T1000 (cell line): ENCODE measurements at regions not wholly inside any gene's neighbourhood (a gene's known extent, or its start where the extent isn't known, plus 50 kb on each side); places are given as distances from the start of the nearest gene placed in this dataset.
"Not testable (repeated sequence)": the region's sequence is repeated elsewhere in the genome, so short reads cannot be mapped to it uniquely, and the experiment has no call there.

Experiments used
- DNase-seq: peaks from one replicate; lab custom pipeline; 2025; ENCODE audit warnings: mixed read lengths; lab: John Stamatoyannopoulos, UW

GRCh38 chr18:47728921-47729320 is 201.5 kb downstream of the SMAD2 start:
- no peak for DNase-seq

GRCh38 chr18:47727409-47727808 is 203.1 kb downstream of the SMAD2 start:
- no peak for DNase-seq

DNA sequence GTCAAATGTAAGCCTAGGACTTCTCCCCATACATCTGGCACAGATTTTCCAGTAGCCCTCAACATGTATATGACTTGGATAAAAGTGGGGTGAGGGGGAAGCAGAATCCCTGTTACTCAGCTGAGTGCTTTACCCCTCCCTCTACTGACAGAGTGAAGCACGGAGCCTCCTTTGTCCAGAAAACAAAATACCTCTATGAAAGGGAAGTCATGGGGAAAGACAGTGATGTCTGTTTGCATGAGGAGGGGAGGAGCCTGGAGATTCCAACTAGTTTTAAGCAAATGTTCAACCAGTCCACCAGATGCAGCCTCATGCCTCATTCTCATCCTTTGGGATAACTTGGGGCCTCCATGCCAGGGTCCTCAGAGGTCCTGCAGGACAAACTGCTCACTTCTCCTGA is 203.9 kb downstream of the SMAD2 start:
- DNase-seq = no peak

- DNase-seq = no peak
These were observed 204.8 kb downstream of the SMAD2 start for GRCh38 chr18:47725656-47726055.

- DNase-seq = no peak
These were observed 206.1 kb downstream of the SMAD2 start for GRCh38 chr18:47724186-47724975.

DNA sequence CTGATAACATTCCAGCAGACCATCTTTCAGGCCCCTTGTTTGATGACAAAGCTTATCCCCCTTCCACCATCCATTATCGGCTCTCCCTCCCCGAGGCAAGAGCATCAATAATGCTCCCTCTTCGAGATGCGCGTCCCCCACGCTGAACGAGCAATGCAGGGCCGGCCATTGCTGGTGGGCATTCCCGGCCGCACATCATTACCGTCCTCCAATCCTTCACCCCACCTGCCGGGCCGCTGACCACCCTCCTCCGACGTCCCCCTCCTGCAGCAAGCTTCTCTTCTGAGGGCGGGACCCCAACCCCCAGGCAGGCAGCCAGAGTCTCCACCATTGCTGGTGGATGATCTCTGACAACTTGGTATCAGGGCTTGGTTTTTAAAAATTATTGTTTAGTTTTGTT is 208.6 kb downstream of the SMAD2 start:
- DNase-seq = no peak

- no peak for DNase-seq
These were observed 209.7 kb downstream of the SMAD2 start for GRCh38 chr18:47720741-47721140.

DNA sequence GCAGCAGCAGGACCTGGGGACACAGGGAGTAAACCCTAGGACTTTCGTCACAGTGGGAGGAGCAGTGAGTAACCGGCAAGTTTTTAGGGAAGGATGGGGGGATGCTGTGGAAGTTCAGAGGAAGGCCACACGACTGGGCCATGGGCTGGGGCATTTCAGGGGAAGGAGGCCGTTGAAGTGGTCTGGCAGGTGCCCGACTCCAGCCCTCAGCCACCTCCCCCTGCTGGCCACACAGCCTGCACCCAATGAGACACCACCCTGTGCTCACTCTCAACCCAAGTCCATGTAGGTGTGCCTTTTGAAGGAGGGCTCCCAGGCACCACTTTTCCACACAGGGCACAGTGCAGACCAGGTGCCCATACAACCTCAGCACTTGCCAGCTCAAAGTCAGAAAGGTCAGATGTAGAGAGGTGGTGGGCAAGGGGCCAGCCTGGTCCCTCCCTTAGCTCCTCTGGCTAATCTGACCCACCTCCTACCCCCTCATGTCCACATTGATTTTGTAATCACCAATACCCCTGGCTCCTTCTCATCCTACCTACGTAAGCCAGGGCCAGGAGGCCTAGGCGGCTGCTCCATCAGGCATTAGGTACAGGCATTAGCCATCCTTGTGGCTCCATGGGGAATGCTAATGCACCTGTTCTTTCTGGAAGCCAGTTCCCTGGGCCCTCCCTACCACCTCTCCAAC is 211.2 kb downstream of the SMAD2 start:
- no peak for DNase-seq

DNA sequence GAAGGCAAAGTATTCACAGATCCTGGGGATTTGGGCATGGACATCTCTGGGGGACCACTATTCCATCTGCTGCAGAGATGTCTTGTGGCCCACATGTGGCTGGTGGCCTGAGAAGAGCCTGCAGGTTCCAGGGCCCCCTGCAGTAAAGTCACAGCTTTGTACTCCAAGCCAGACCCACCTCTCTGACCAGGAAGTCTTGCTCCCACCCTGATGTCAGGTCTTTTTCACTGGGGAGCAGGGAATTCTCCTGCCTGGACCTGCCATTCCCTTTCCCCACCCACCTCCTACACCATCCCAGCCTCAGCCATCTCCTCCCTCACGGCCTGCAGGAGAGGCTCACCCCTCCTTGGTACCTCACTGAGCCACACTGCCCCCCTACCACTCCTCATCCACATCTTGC is 211.8 kb downstream of the SMAD2 start:
- no peak for DNase-seq

GRCh38 chr18:47717257-47717656 is 213.2 kb downstream of the SMAD2 start:
- no peak for DNase-seq

GRCh38 chr18:47716632-47717185 is 213.8 kb downstream of the SMAD2 start:
- DNase-seq = no peak

DNA sequence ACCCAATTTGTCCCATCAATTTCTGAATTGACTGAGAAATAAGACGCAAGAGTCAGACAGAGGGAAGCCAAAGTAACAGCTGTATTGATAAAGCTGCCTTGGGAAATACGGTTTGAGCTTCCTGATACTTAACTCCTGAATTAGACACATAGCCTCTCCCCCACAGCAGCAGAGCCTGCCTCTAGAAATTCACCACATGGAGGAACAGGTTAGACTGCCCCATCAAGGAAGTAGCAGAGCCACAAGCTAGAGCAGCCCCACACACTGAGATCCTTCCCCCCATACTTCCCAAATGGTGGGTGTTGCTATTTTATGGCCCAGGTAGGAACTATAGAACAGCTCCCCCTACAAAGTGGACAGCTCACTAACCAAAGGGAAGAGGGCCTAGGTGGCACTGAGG is 220.0 kb downstream of the SMAD2 start:
- DNase-seq = no peak

DNA sequence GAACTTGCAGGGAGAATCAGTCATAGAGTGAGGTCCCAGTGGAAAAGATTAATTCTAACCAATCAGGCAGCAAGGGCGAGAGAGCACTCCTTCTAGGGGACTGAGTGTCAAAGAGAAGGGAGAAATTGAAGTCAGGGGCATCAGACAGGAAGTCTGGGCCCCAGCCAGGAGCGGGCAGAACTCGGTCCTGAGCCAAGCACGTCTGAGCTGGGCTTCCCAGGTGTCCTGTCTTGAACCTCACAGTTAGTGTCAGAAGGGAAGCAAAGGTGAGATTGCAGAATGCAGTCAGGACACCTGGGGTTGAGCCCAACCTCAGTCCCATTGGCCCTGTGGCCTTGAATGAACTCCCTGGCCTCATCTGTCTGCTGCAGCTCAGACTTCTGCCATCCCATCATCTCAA is 220.9 kb downstream of the SMAD2 start:
- DNase-seq = no peak

- DNase-seq = no peak
These were observed 222.3 kb downstream of the SMAD2 start for GRCh38 chr18:47708206-47708605.

- no peak for DNase-seq
These were observed 229.3 kb downstream of the SMAD2 start for GRCh38 chr18:47701134-47701533.

DNA sequence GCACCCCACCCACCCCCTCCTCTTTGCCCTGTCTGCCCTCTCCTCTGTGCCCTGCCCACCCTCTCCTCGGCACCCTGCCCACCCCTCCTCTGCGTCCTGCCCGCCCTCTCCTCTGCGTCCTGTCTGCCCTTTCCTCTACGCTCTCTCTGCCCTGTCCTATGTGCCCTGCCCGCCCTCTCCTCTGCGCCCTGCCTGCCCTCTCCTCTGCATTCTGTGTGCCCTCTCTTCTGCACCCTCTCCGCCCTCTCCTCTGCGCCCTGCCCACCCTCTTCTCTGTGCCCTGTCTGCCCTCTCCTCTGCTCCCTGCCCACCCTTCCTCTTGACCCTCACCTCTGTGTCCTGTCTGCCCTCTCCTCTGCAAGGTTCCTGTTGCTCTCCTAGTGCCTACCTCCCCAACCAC is 233.6 kb downstream of the SMAD2 start:
- DNase-seq = no peak

GRCh38 chr18:47691611-47692010 is 238.8 kb downstream of the SMAD2 start:
- no peak for DNase-seq

- DNase-seq = not testable (repeated sequence)
These were observed 239.7 kb downstream of the SMAD2 start for GRCh38 chr18:47690778-47691177.

DNA sequence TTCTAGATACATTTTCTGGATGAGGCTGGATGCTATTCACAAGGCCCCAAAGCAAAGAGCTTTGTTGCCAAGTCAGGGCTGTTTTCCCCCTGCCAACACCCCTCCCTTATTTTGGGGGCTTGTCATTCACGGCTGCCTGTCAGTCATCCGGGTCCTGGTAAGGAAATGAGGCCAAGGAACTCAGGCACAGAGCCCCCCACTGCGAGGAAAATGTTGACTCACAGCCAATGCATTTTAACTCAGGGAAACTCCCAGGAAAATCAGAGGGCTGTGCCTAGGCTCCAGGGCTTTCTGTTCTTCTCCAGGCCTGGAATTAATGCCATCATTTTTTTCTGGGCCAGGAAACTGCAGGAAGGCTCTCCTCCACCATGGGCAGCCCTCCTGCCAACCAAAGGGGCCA is 241.1 kb downstream of the SMAD2 start:
- no peak for DNase-seq

DNA sequence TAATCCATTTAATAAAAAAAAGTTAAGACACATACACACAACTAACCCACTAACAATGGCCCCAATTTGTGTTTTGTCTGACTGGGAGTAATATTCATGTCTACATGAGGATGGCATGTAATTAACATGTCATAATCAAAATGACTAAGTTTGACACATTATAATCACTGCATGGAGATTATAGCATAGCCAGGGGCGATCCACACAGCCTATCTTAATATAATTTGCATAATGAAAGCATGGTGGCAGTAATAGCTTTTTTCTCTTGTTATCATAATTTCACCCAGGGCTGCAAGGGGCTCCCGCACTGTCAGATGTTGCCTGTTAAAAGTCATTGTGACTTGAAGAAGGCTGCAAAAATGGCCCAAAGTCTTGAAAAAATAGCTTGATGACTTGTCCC is 243.7 kb downstream of the SMAD2 start:
- no peak for DNase-seq

DNA sequence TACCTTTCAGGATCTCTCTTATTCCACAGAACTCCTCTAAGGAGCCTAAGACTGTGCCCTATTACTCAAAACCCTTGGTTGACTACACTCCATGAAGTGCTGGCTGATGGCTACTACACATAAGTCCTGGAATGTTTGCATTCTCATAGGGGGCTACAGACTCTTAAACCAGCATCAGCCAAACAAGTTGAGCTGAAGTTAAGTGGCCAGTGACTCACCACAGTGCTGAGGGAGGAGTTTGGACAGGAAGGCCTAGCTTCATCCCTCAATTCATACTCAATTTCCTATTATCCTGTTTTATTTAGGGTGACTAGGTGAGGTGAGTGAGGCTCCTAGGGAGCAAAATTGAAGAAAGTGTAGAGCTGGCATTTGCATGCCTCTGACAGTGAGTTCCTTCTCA is 246.7 kb downstream of the SMAD2 start:
- no peak for DNase-seq

DNA sequence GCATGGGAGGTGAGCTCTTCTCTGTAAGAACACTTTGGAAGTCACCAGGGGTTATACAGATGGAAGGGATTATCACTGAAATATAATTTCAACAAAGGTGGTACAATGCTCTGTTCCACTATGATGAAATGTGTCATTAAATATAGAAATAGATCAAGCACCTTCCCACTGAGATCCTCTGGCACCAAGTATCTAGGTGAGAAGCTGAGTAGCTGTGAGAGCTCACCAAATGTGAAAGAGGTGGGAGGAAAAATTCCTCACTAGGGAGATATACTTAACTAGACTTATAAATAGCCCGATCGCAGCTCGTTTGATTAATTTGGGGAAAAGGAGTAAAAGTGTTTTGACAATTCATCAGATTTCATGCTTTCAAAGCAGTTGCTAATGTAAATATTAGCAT is 247.6 kb downstream of the SMAD2 start:
- no peak for DNase-seq

GRCh38 chr18:47680488-47680887 is 250.0 kb downstream of the SMAD2 start:
- no peak for DNase-seq
